ENCODE measurements at regions not wholly inside any gene's neighbourhood (a gene's known extent, or its start where the extent isn't known, plus 50 kb on each side); places are given as distances from the start of the nearest gene placed in this dataset.
"Not testable (repeated sequence)": the region's sequence is repeated elsewhere in the genome, so short reads cannot be mapped to it uniquely, and the experiment has no call there.

- Histone ChIP-seq H3K9ac (ENCODE audit: low read depth in 1 of 3, low read length in 3 of 3) (no peak overlapping the region), H3K4me1 (ENCODE audit: control insufficient read depth in 3 of 3, insufficient read depth in 3 of 3, low read length in 3 of 3) (peaks cover 4 to 12% (median 11%) of the 10 kb centered on the region in 3 donors), H3K4me3 (ENCODE audit: low read length in 3 of 3) (no peak overlapping the region), H3K27me3 (ENCODE audit: control insufficient read depth in 3 of 3, insufficient read depth in 3 of 3, low read length in 3 of 3) (peaks cover 0 to 14% (median 4%) of the 10 kb centered on the region in 3 donors), H3K27ac (ENCODE audit: low read depth, low read length) (no peak overlapping the region), H3K36me3 (ENCODE audit: control insufficient read depth in 3 of 3, insufficient read depth in 3 of 3, low read length in 3 of 3) (no peaks in the 10 kb centered on the region), H3K9me3 (ENCODE audit: control insufficient read depth in 3 of 3, low read length in 3 of 3) (no peaks in the 10 kb centered on the region)
These were observed 197.3 kb upstream of the ZNF618 start for GRCh38 chr9:113678859-113679256.

GRCh38 chr9:113682297-113682771, 193.8 kb upstream of the ZNF618 start:
- Histone ChIP-seq H3K27ac (ENCODE audit: low read depth, low read length) (no peak overlapping the region), H3K4me1 (ENCODE audit: control insufficient read depth in 3 of 3, insufficient read depth in 3 of 3, low read length in 3 of 3) (no peaks in the 10 kb centered on the region), H3K27me3 (ENCODE audit: control insufficient read depth in 3 of 3, insufficient read depth in 3 of 3, low read length in 3 of 3) (peaks cover 2 to 11% (median 7%) of the 10 kb centered on the region in 3 donors), H3K36me3 (ENCODE audit: control insufficient read depth in 3 of 3, insufficient read depth in 3 of 3, low read length in 3 of 3) (no peaks in the 10 kb centered on the region), H3K9ac (ENCODE audit: low read depth in 1 of 3, low read length in 3 of 3) (no peak overlapping the region), H3K9me3 (ENCODE audit: control insufficient read depth in 3 of 3, low read length in 3 of 3) (no peaks in the 10 kb centered on the region), H3K4me3 (ENCODE audit: low read length in 3 of 3) (no peak overlapping the region)

GRCh38 chr9:113685636-113686035, 190.5 kb upstream of the ZNF618 start:
- H3K4me1 ChIP-seq (ENCODE audit: control insufficient read depth in 3 of 3, insufficient read depth in 3 of 3, low read length in 3 of 3); H3K9ac ChIP-seq (ENCODE audit: low read depth in 1 of 3, low read length in 3 of 3); H3K4me3 ChIP-seq (ENCODE audit: low read length in 3 of 3); H3K36me3 ChIP-seq (ENCODE audit: control insufficient read depth in 3 of 3, insufficient read depth in 3 of 3, low read length in 3 of 3); H3K27ac ChIP-seq (ENCODE audit: low read depth, low read length); H3K9me3 ChIP-seq (ENCODE audit: control insufficient read depth in 3 of 3, low read length in 3 of 3): not testable (repeated sequence)
- H3K27me3 ChIP-seq (ENCODE audit: control insufficient read depth in 3 of 3, insufficient read depth in 3 of 3, low read length in 3 of 3) = peaks cover 22 to 24% (median 24%) of the 10 kb centered on the region in 3 donors

- Histone ChIP-seq H3K4me3 (ENCODE audit: low read length in 3 of 3) (peak overlapping the region in 1 of 3 donors; percentile 35), H3K27me3 (ENCODE audit: control insufficient read depth in 3 of 3, insufficient read depth in 3 of 3, low read length in 3 of 3) (peaks cover 22 to 25% (median 24%) of the 10 kb centered on the region in 3 donors), H3K27ac (ENCODE audit: low read depth, low read length) (no peak overlapping the region), H3K4me1 (ENCODE audit: control insufficient read depth in 3 of 3, insufficient read depth in 3 of 3, low read length in 3 of 3) (peaks cover 0 to 4% (median 0%) of the 10 kb centered on the region in 3 donors), H3K9me3 (ENCODE audit: control insufficient read depth in 3 of 3, low read length in 3 of 3) (no peaks in the 10 kb centered on the region), H3K36me3 (ENCODE audit: control insufficient read depth in 3 of 3, insufficient read depth in 3 of 3, low read length in 3 of 3) (no peaks in the 10 kb centered on the region), H3K9ac (ENCODE audit: low read depth in 1 of 3, low read length in 3 of 3) (no peak overlapping the region)
These were observed 188.9 kb upstream of the ZNF618 start for GRCh38 chr9:113687107-113687679.

- H3K27me3 ChIP-seq (ENCODE audit: control insufficient read depth in 3 of 3, insufficient read depth in 3 of 3, low read length in 3 of 3) = peaks cover 22 to 28% (median 28%) of the 10 kb centered on the region in 3 donors
- peak overlapping the region in 2 of 3 donors; percentile 3 to 33 for H3K9ac ChIP-seq (ENCODE audit: low read depth in 1 of 3, low read length in 3 of 3)
- peaks cover 0 to 4% (median 0%) of the 10 kb centered on the region in 3 donors for H3K4me1 ChIP-seq (ENCODE audit: control insufficient read depth in 3 of 3, insufficient read depth in 3 of 3, low read length in 3 of 3)
- H3K9me3 ChIP-seq (ENCODE audit: control insufficient read depth in 3 of 3, low read length in 3 of 3) = no peaks in the 10 kb centered on the region
- H3K36me3 ChIP-seq (ENCODE audit: control insufficient read depth in 3 of 3, insufficient read depth in 3 of 3, low read length in 3 of 3) = no peaks in the 10 kb centered on the region
- H3K27ac ChIP-seq (ENCODE audit: low read depth, low read length) = no peak overlapping the region
- peak overlapping the region in 2 of 3 donors; percentile 17 to 35 for H3K4me3 ChIP-seq (ENCODE audit: low read length in 3 of 3)
These were observed 188.3 kb upstream of the ZNF618 start for GRCh38 chr9:113687680-113688371.

- Histone ChIP-seq H3K4me3 (ENCODE audit: low read length in 3 of 3) (no peak overlapping the region), H3K9me3 (ENCODE audit: control insufficient read depth in 3 of 3, low read length in 3 of 3) (no peaks in the 10 kb centered on the region), H3K9ac (ENCODE audit: low read depth in 1 of 3, low read length in 3 of 3) (no peak overlapping the region), H3K27me3 (ENCODE audit: control insufficient read depth in 3 of 3, insufficient read depth in 3 of 3, low read length in 3 of 3) (peaks cover 22 to 31% (median 28%) of the 10 kb centered on the region in 3 donors), H3K27ac (ENCODE audit: low read depth, low read length) (no peak overlapping the region), H3K4me1 (ENCODE audit: control insufficient read depth in 3 of 3, insufficient read depth in 3 of 3, low read length in 3 of 3) (peaks cover 0 to 4% (median 0%) of the 10 kb centered on the region in 3 donors), H3K36me3 (ENCODE audit: control insufficient read depth in 3 of 3, insufficient read depth in 3 of 3, low read length in 3 of 3) (no peaks in the 10 kb centered on the region)
These were observed 185.9 kb upstream of the ZNF618 start for GRCh38 chr9:113690055-113690740.

- Histone ChIP-seq H3K4me1 (ENCODE audit: control insufficient read depth in 3 of 3, insufficient read depth in 3 of 3, low read length in 3 of 3) (peaks cover 0 to 4% (median 0%) of the 10 kb centered on the region in 3 donors), H3K27ac (ENCODE audit: low read depth, low read length) (no peak overlapping the region), H3K4me3 (ENCODE audit: low read length in 3 of 3) (no peak overlapping the region), H3K9ac (ENCODE audit: low read depth in 1 of 3, low read length in 3 of 3) (no peak overlapping the region), H3K27me3 (ENCODE audit: control insufficient read depth in 3 of 3, insufficient read depth in 3 of 3, low read length in 3 of 3) (peaks cover 21 to 24% (median 23%) of the 10 kb centered on the region in 3 donors), H3K9me3 (ENCODE audit: control insufficient read depth in 3 of 3, low read length in 3 of 3) (peaks cover 0 to 4% (median 3%) of the 10 kb centered on the region in 3 donors), H3K36me3 (ENCODE audit: control insufficient read depth in 3 of 3, insufficient read depth in 3 of 3, low read length in 3 of 3) (no peaks in the 10 kb centered on the region)
These were observed 183.9 kb upstream of the ZNF618 start for GRCh38 chr9:113692256-113692655.

GRCh38 chr9:113694912-113695311, 181.2 kb upstream of the ZNF618 start:
- Histone ChIP-seq H3K4me1 (ENCODE audit: control insufficient read depth in 3 of 3, insufficient read depth in 3 of 3, low read length in 3 of 3) (no peaks in the 10 kb centered on the region), H3K9ac (ENCODE audit: low read depth in 1 of 3, low read length in 3 of 3) (no peak overlapping the region), H3K27ac (ENCODE audit: low read depth, low read length) (no peak overlapping the region), H3K36me3 (ENCODE audit: control insufficient read depth in 3 of 3, insufficient read depth in 3 of 3, low read length in 3 of 3) (no peaks in the 10 kb centered on the region), H3K9me3 (ENCODE audit: control insufficient read depth in 3 of 3, low read length in 3 of 3) (peaks cover 0 to 4% (median 3%) of the 10 kb centered on the region in 3 donors), H3K4me3 (ENCODE audit: low read length in 3 of 3) (no peak overlapping the region), H3K27me3 (ENCODE audit: control insufficient read depth in 3 of 3, insufficient read depth in 3 of 3, low read length in 3 of 3) (peaks cover 4 to 10% (median 6%) of the 10 kb centered on the region in 3 donors)

GRCh38 chr9:113695440-113695851, 180.7 kb upstream of the ZNF618 start:
- Histone ChIP-seq H3K27me3 (ENCODE audit: control insufficient read depth in 3 of 3, insufficient read depth in 3 of 3, low read length in 3 of 3) (peaks cover 4 to 14% (median 5%) of the 10 kb centered on the region in 3 donors), H3K4me1 (ENCODE audit: control insufficient read depth in 3 of 3, insufficient read depth in 3 of 3, low read length in 3 of 3) (no peaks in the 10 kb centered on the region), H3K27ac (ENCODE audit: low read depth, low read length) (no peak overlapping the region), H3K4me3 (ENCODE audit: low read length in 3 of 3) (no peak overlapping the region), H3K36me3 (ENCODE audit: control insufficient read depth in 3 of 3, insufficient read depth in 3 of 3, low read length in 3 of 3) (no peaks in the 10 kb centered on the region), H3K9me3 (ENCODE audit: control insufficient read depth in 3 of 3, low read length in 3 of 3) (peaks cover 0 to 4% (median 3%) of the 10 kb centered on the region in 3 donors), H3K9ac (ENCODE audit: low read depth in 1 of 3, low read length in 3 of 3) (no peak overlapping the region)

All from skeletal muscle tissue (tissue), 3 donors.